Upper lobe of left lung (tissue), 4 donors: ENCODE measurements at regions not wholly inside any gene's neighbourhood (a gene's known extent, or its start where the extent isn't known, plus 50 kb on each side); places are given as distances from the start of the nearest gene placed in this dataset.

ENCODE experiments used
- CTCF ChIP-seq, 6 experiments: fragments of 450-650 bp in 4 of 6; fragments of 200-600 bp in 2 of 6; sonication (generic) in 2 of 6; IDR thresholded peaks; one replicate each; pipeline ENCODE4 v1.5.1; 2016 to 2019; ENCODE audit warnings: antibody characterized with exemption in 6 of 6
- EP300 ChIP-seq, 4 donors: sonication (generic); formaldehyde crosslinking; IDR thresholded peaks; one replicate each; pipeline ENCODE4 v1.5.1; 2017; ENCODE audit warnings: antibody characterized with exemption in 4 of 4, control low read depth in 2 of 4
- POLR2A ChIP-seq, 4 donors: fragments of 450-650 bp; IDR thresholded peaks; one replicate each; pipeline ENCODE4 v1.5.1; 2016 to 2017; ENCODE audit warnings: antibody characterized with exemption in 4 of 4, mild to moderate bottlenecking in 2 of 4
- POLR2AphosphoS5 ChIP-seq, 2 donors: sonication (generic); formaldehyde crosslinking; IDR thresholded peaks; one replicate each; pipeline ENCODE4 v1.5.1; 2017; ENCODE audit warnings: antibody characterized with exemption in 2 of 2

GRCh38 chr16:48441106-48441505, 55.9 kb upstream of the SIAH1 start:
- no peak for TF ChIP-seq POLR2A (IDR thresholded peaks at IDR 0.05)
- TF ChIP-seq CTCF (IDR thresholded peaks at IDR 0.05): no peak
- no peak for TF ChIP-seq POLR2AphosphoS5 (IDR thresholded peaks at IDR 0.05)
- TF ChIP-seq EP300 (IDR thresholded peaks at IDR 0.05): no peak
